Uterus (tissue), 2 donors: ENCODE measurements at regions not wholly inside any gene's neighbourhood (a gene's known extent, or its start where the extent isn't known, plus 50 kb on each side); places are given as distances from the start of the nearest gene placed in this dataset.

Experiments
- POLR2A ChIP-seq, 2 donors: fragments of 450-650 bp; IDR thresholded peaks; one replicate each; pipeline ENCODE4 v1.6.1; 2016; ENCODE audit warnings: antibody characterized with exemption in 2 of 2, mild to moderate bottlenecking in 1 of 2, moderate library complexity in 1 of 2
- TF ChIP-seq, protein P1 (sequence below), 4 experiments: fragments of 200-600 bp in 2 of 4; fragments of 450-650 bp in 2 of 4; sonication (generic) in 2 of 4; IDR thresholded peaks; one replicate each; pipeline ENCODE4 v1.5.1; 2016 to 2019; ENCODE audit warnings: antibody characterized with exemption in 4 of 4, mild to moderate bottlenecking in 2 of 4, moderate library complexity in 1 of 4

DNA sequence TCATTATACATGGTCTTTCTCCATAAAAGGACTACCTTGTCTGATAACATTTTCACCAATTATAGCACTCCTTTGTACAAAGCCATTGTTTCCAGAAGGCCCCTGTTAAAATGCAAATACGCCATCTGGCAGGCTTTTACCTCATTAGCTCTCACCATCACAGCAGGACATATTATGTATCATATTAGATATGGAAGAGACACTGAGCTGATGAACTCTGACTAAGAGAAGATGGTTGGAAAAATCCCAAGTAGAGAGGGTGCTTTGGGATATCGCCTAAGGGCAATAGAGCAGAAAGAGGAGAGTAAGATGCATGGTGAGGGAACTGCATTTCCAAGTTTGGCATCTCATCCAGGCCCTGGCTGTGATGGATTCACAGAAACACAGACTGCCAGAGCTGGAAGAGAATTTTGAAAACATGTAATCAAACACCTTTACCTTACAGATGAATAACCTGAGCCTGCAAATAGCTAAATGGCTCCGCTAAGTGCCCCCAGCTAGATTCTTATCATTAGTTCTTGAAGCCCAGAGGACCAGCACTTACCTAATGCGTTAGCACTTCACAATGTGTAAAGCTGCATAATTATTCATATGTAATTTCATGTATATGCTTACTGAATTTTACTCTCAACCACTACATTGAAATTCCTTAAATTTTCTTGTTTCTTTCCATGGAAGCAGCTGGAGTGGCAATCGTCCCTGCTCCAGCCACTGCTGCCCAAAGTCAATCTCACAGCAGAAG is 393.6 kb upstream of the IZUMO3 start:
- TF ChIP-seq, protein P1, sequence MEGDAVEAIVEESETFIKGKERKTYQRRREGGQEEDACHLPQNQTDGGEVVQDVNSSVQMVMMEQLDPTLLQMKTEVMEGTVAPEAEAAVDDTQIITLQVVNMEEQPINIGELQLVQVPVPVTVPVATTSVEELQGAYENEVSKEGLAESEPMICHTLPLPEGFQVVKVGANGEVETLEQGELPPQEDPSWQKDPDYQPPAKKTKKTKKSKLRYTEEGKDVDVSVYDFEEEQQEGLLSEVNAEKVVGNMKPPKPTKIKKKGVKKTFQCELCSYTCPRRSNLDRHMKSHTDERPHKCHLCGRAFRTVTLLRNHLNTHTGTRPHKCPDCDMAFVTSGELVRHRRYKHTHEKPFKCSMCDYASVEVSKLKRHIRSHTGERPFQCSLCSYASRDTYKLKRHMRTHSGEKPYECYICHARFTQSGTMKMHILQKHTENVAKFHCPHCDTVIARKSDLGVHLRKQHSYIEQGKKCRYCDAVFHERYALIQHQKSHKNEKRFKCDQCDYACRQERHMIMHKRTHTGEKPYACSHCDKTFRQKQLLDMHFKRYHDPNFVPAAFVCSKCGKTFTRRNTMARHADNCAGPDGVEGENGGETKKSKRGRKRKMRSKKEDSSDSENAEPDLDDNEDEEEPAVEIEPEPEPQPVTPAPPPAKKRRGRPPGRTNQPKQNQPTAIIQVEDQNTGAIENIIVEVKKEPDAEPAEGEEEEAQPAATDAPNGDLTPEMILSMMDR (IDR thresholded peaks at IDR 0.05): no peak
- no peak for TF ChIP-seq POLR2A (IDR thresholded peaks at IDR 0.05)
